ENCODE measurements at regions not wholly inside any gene's neighbourhood (a gene's known extent, or its start where the extent isn't known, plus 50 kb on each side); places are given as distances from the start of the nearest gene placed in this dataset.

DNA sequence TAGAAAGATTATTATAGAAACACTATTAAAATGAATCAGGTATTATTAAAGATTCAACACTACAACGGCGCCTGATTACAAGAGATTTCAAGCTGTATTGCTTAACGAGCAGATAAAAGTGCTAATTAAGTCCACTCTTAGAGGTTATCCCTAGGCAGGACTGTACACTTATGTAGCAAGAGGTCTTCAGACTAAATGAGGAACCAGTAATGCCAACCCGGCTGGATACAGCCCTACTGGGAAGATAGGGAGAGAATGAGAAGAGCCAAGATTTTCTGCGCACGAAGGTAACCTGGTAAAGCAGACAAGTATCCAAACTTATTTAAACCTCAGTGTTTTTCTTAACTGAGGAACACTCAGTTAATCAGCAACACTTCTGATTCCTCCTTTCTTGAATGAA is 115.7 kb upstream of the HIVEP3 start:
- no peaks in the 10 kb centered on the region for H3K9me3 ChIP-seq (ENCODE audit: low read depth, low read length)
- TF ChIP-seq, protein P1, sequence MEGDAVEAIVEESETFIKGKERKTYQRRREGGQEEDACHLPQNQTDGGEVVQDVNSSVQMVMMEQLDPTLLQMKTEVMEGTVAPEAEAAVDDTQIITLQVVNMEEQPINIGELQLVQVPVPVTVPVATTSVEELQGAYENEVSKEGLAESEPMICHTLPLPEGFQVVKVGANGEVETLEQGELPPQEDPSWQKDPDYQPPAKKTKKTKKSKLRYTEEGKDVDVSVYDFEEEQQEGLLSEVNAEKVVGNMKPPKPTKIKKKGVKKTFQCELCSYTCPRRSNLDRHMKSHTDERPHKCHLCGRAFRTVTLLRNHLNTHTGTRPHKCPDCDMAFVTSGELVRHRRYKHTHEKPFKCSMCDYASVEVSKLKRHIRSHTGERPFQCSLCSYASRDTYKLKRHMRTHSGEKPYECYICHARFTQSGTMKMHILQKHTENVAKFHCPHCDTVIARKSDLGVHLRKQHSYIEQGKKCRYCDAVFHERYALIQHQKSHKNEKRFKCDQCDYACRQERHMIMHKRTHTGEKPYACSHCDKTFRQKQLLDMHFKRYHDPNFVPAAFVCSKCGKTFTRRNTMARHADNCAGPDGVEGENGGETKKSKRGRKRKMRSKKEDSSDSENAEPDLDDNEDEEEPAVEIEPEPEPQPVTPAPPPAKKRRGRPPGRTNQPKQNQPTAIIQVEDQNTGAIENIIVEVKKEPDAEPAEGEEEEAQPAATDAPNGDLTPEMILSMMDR (IDR thresholded peaks at IDR 0.05; ENCODE audit: extremely low read depth, low read depth, low read length), result no peak
- peak overlapping the region; percentile 95 for H3K4me3 ChIP-seq (ENCODE audit: insufficient read depth, low read length)
- peaks cover 10% of the 10 kb centered on the region for H3K4me1 ChIP-seq (ENCODE audit: insufficient read depth, low read length)
- peaks cover 30% of the 10 kb centered on the region for H3K27me3 ChIP-seq (ENCODE audit: insufficient read depth, low read length)
- peaks cover 6% of the 10 kb centered on the region for H3K79me2 ChIP-seq (ENCODE audit: insufficient read depth, low read length)
- no peak overlapping the region for H2AFZ ChIP-seq (ENCODE audit: low read length)
- DNase-seq (ENCODE audit: insufficient read length, low spot score, missing footprints), result no peak
- peak overlapping the region; percentile 88 for H3K4me2 ChIP-seq (ENCODE audit: insufficient read depth, low read length)
- no peak overlapping the region for H3K27ac ChIP-seq (ENCODE audit: low read depth, low read length)
- H4K20me1 ChIP-seq (ENCODE audit: insufficient read depth, low read length), result peaks cover 9% of the 10 kb centered on the region
- no peaks in the 10 kb centered on the region for H3K36me3 ChIP-seq (ENCODE audit: insufficient read depth, low read length)

DNA sequence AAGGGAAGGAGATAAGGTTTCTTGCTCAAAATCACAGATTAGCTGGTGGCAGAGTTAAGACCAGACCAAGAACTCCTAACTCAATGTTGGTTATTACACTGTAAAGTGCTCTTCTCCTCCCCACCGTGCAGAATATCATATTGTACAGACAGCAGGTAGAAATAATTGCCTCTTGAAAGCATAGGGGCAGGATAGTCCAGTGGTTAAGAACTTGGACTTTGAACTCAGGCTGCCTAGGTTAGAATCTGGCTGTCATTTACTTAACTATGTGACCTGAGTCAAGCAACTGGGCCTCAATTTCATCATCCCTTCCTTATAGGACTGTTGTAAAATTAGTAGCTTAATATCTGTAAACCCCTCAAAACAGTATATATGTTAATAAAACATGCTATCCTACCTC is 114.9 kb upstream of the HIVEP3 start:
- DNase-seq (ENCODE audit: insufficient read length, low spot score, missing footprints), result no peak
- Histone ChIP-seq H3K27ac (ENCODE audit: low read depth, low read length) (no peak overlapping the region), H3K27me3 (ENCODE audit: insufficient read depth, low read length) (peaks cover 25% of the 10 kb centered on the region), H3K4me1 (ENCODE audit: insufficient read depth, low read length) (peaks cover 10% of the 10 kb centered on the region), H2AFZ (ENCODE audit: low read length) (no peak overlapping the region), H3K4me2 (ENCODE audit: insufficient read depth, low read length) (no peak overlapping the region), H3K4me3 (ENCODE audit: insufficient read depth, low read length) (no peak overlapping the region), H4K20me1 (ENCODE audit: insufficient read depth, low read length) (peaks cover 9% of the 10 kb centered on the region), H3K79me2 (ENCODE audit: insufficient read depth, low read length) (peaks cover 6% of the 10 kb centered on the region), H3K9me3 (ENCODE audit: low read depth, low read length) (no peaks in the 10 kb centered on the region), H3K36me3 (ENCODE audit: insufficient read depth, low read length) (no peaks in the 10 kb centered on the region)
- TF ChIP-seq, protein P1 (IDR thresholded peaks at IDR 0.05; ENCODE audit: extremely low read depth, low read depth, low read length), result no peak

GRCh38 chr1:42017730-42018129 is 99.0 kb upstream of the HIVEP3 start:
- no peak overlapping the region for H3K27ac ChIP-seq (ENCODE audit: low read depth, low read length)
- H3K79me2 ChIP-seq (ENCODE audit: insufficient read depth, low read length), result no peaks in the 10 kb centered on the region
- TF ChIP-seq, protein P1 (IDR thresholded peaks at IDR 0.05; ENCODE audit: extremely low read depth, low read depth, low read length), result no peak
- H2AFZ ChIP-seq (ENCODE audit: low read length), result no peak overlapping the region
- H4K20me1 ChIP-seq (ENCODE audit: insufficient read depth, low read length), result peaks cover 4% of the 10 kb centered on the region
- H3K4me2 ChIP-seq (ENCODE audit: insufficient read depth, low read length), result no peak overlapping the region
- DNase-seq (ENCODE audit: insufficient read length, low spot score, missing footprints), result no peak
- no peaks in the 10 kb centered on the region for H3K27me3 ChIP-seq (ENCODE audit: insufficient read depth, low read length)
- H3K9me3 ChIP-seq (ENCODE audit: low read depth, low read length), result no peaks in the 10 kb centered on the region
- H3K4me3 ChIP-seq (ENCODE audit: insufficient read depth, low read length), result no peak overlapping the region
- no peaks in the 10 kb centered on the region for H3K4me1 ChIP-seq (ENCODE audit: insufficient read depth, low read length)
- H3K36me3 ChIP-seq (ENCODE audit: insufficient read depth, low read length), result no peaks in the 10 kb centered on the region

- Histone ChIP-seq H3K4me3 (ENCODE audit: insufficient read depth, low read length) (no peak overlapping the region), H3K4me1 (ENCODE audit: insufficient read depth, low read length) (no peaks in the 10 kb centered on the region), H3K79me2 (ENCODE audit: insufficient read depth, low read length) (no peaks in the 10 kb centered on the region), H3K9me3 (ENCODE audit: low read depth, low read length) (no peaks in the 10 kb centered on the region), H3K36me3 (ENCODE audit: insufficient read depth, low read length) (no peaks in the 10 kb centered on the region), H2AFZ (ENCODE audit: low read length) (no peak overlapping the region), H4K20me1 (ENCODE audit: insufficient read depth, low read length) (peaks cover 4% of the 10 kb centered on the region), H3K27ac (ENCODE audit: low read depth, low read length) (no peak overlapping the region), H3K4me2 (ENCODE audit: insufficient read depth, low read length) (no peak overlapping the region), H3K27me3 (ENCODE audit: insufficient read depth, low read length) (no peaks in the 10 kb centered on the region)
- TF ChIP-seq, protein P1 (IDR thresholded peaks at IDR 0.05; ENCODE audit: extremely low read depth, low read depth, low read length), result no peak
- DNase-seq (ENCODE audit: insufficient read length, low spot score, missing footprints), result no peak
Observed at GRCh38 chr1:42017259-42017658, 98.5 kb upstream of the HIVEP3 start.
